GM18861 (cell line): ENCODE measurements at regions not wholly inside any gene's neighbourhood (a gene's known extent, or its start where the extent isn't known, plus 50 kb on each side); places are given as distances from the start of the nearest gene placed in this dataset.
"Not testable (repeated sequence)": the region's sequence is repeated elsewhere in the genome, so short reads cannot be mapped to it uniquely, and the experiment has no call there.

ENCODE experiments used
- ATAC-seq: cut with Tn5 transposase; IDR thresholded peaks from one replicate; pipeline ENCODE4 v1.9.1; 2021; ENCODE audit not compliant: unreplicated experiment

DNA sequence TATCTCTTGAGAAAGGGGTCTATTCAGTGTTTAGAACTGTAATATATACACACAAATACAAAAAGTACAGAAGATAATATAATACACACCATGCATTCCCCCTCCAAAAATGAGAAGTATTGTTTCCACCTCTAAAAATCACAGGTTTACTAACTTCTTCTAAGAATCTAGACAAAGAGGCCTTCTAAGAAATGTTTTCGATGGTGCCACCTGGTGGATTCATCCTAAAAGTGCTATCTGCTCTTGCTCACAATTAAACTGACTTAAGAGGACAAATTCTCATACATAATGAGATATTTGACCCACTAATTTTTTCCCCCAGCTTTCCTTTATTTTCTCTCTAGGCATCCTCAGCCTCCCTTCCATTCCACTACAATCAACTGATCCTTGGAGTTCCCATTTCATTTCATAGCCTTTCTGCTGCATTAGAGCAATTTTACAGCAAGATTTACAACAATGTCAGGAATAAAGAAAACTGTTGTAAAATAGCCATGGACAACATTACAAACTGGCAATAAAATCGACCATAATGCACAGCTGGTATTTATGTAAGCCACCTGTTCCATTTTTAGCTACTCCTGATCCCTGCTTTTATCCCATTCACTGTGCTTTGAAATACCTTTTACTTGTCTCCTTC lies 124.6 kb downstream of the ARRDC4 start:
- ATAC-seq = no peak

DNA sequence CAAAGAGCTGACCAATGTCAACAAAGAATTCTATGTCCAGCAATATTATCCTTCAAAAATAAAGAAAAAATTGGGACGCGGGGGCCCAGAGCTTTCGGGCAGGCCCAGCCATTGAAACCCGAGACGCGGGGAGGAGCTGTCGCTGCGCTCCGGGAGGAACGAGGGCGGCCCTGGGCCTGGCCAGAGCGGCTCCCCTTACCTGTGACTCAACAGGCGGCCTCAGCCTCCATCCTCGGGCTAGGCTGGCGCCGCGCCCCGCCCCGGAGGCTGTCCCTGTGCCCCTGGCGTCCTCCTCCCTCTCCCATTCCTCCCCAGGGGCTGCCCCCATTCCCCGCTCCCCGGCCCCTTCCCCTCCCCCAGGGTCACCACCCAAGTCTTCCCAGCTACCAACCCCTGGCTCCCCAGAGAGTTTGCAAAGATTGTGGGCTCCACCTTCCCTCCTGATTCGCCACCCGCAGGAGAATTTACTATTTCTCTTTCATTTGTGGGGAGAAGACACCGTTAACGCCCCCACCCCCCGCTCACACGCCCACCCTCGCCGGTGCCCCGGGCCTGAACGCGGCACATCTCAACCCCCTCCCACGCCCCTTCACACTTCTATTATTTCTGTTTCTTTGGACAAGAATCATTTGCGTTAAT lies 127.9 kb downstream of the ARRDC4 start:
- peak; percentile 66 for ATAC-seq

DNA sequence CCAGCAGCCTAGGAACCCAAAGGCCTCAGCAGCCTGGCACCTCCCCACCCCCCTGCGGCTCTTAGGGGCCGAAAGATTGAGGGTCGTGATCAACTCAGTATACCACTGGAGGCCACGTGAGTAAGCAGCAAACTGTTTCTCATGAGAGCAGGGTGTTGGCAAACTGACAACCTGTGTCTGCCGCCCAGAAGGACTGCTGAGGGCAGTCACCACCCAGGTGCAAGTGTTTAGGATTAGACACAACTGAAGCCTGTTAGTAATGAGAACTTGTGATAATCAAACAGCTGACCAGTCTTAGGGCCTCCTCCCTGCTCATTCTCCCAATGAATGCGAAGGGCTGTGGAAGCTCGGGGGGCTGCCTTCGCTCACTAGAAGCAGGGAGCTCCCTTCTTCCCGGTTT lies 128.8 kb downstream of the ARRDC4 start:
- ATAC-seq = not testable (repeated sequence)

DNA sequence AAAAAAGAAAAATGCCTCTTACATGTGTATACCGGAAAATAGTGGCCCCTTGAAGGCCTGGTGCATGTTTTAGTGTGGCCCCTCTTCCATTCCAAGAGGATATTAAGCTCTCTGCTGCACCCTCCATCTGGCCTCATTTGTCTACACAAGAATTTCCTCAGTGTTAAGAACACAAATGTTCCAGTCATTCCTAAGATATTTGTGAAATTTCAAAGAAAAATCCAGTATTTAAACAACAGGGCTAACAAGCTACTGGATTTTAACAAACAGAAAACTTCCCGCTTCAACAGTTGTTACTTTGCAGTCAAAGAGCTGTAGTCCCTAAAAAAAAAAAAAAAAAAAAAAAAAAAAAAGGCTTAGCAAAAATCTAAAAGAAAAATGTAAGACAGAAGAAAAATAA lies 137.5 kb downstream of the ARRDC4 start:
- not testable (repeated sequence) for ATAC-seq

- ATAC-seq = not testable (repeated sequence)
Measured at GRCh38 chr15:98100606-98101005, 140.1 kb downstream of the ARRDC4 start.

GRCh38 chr15:98103570-98103969 lies 143.1 kb downstream of the ARRDC4 start:
- ATAC-seq = no peak

GRCh38 chr15:98104386-98105151 lies 144.1 kb downstream of the ARRDC4 start:
- not testable (repeated sequence) for ATAC-seq

DNA sequence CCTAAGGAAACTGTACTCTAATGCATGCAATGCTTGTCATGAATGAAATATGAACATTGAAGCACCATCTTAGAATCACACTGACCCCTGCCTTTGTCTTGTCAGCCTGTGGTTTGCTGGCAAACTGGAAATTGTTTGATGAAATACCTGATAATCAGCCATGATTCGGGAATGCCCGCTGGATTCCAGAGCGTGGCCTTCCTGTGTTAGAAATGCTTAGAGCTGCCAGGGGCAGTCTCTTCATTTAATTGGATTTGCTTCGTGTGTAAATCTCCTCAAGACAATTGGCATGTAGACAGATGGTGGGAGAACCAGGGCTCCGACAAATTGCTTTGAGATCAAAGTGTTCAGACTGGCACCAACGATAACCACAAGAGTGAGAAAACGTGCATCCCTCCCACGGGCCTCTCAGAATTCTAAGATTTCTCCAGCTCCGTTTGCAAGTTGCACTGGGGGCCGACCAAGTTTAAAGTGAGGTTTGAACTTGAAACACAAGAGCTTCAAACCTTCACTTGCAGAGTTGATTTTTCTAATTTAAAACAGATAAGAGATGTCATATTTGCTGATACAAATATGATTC lies 146.2 kb downstream of the ARRDC4 start:
- ATAC-seq = not testable (repeated sequence)

DNA sequence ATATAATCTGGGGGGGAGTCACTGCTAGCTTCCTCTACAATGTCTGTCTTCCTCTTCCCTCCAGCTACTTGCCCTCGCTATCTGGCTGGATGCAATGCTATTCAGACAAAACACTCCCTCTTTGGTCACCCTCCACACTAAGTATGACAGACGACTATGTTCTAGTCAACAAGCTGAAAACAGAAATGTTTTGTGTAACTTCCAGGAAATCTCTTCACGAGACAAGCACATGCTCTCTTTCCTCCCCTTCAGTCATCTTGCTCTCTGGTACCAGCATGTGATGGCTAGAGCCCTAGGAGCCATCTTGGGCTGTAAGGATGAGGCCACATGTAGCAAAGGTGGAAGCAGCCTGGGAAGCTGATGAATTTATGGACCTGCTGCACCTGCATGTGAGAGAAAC lies 151.3 kb downstream of the ARRDC4 start:
- ATAC-seq = no peak

DNA sequence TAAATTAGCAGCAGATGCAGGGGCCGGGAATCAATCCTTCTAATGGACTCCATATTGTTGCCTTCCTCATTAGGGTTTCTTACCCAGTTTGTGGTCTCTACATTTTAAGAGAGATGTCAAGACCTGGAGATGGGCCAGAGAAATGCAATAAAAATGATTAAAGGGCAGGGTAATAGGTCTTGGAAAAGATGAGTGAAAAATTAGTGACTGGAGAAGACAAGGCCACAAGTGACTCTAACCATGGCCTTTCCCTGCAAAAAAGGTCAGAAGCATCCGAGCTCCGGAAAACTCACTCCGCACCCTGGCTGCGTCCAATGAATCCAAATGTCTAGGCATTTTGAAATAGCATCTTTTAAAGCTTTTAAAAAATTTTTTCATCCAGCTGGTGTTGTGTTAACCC lies 152.8 kb downstream of the ARRDC4 start:
- no peak for ATAC-seq

- no peak for ATAC-seq
Measured at GRCh38 chr15:98120561-98120960, 160.1 kb downstream of the ARRDC4 start.

- ATAC-seq = no peak
Measured at GRCh38 chr15:98121536-98121935, 161.0 kb downstream of the ARRDC4 start.

DNA sequence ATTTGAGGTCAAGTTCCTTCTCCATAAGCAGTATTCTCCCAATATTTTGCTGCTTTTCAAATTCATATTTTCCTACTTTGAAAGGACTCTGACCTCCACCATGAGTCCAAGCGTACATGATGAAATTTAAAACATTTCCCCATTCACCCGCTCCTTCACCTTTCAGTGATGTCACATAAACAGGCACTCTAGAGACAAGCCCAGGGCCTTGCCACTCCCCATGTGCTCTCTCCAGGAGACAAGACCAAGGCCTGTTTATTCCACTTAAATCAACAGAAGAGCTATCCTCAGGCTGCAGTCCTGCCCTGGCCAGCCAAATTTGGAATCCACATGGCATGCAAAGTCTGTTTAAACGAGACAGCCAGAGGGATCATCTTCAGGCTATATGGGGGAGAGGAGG lies 161.5 kb downstream of the ARRDC4 start:
- ATAC-seq = no peak

DNA sequence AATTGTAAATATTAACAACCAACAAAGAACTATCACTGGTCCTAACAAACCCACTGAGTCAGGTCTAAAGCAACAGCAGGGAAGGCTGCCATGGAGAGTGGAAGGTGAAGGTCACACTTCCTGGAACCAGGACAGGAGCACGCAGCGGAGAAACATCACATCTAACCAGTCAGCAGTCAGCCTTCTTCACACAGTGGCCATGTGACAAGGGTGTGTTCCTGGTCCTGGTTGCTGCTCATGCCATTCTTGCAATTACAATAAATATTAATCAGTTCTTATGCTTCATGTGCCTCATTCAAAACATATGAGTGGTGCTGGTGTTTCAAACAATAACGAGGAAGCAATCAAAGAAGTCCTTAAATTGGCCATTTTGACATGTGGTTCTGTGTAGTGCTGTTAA lies 162.8 kb downstream of the ARRDC4 start:
- no peak for ATAC-seq

GRCh38 chr15:98123834-98124233 lies 163.3 kb downstream of the ARRDC4 start:
- no peak for ATAC-seq

DNA sequence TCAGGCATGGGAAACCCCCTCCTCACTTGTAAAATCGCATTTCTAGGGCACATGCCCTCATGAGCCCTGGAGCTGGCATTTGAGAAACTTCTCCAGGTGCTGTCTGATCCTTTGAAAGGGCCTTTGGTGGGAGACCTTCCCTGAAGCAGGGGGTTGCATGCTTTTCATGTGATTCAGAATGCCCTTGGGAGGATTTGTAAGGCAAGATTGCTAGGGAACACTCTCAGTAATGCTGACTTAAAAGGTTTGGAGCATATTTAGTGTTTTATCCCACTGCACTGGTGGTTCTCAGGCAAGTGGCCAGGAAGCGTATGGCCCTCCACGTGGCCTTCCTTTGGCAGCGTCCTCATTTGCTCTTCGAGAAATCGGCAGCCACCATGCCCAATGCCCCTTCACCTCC lies 164.1 kb downstream of the ARRDC4 start:
- ATAC-seq = no peak

- no peak for ATAC-seq
Measured at GRCh38 chr15:98126326-98127085, 166.0 kb downstream of the ARRDC4 start.

GRCh38 chr15:98127586-98127985 lies 167.1 kb downstream of the ARRDC4 start:
- no peak for ATAC-seq

GRCh38 chr15:98131924-98132323 lies 171.4 kb downstream of the ARRDC4 start:
- ATAC-seq = no peak

DNA sequence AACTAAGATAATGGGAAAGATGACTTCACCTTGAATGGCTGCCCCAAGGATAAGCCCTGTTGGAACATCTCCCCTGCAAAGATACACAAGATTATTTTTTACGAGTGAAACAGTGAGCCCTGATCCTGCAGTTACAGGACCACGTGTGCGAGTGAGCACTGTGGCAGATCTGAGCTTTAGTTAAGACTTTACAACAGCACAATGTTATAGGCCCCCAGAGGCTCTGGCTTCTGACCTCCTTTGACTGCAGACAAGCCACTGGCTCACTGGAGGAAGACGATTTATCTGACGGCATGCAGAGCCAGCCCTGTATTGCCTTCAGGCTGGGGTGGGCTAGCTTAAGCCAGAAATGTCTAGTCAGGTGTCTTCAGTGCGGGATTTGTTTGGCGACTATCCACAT lies 174.4 kb downstream of the ARRDC4 start:
- no peak for ATAC-seq

GRCh38 chr15:98138910-98139309 lies 178.4 kb downstream of the ARRDC4 start:
- no peak for ATAC-seq
